ENCODE measurements at regions not wholly inside any gene's neighbourhood (a gene's known extent, or its start where the extent isn't known, plus 50 kb on each side); places are given as distances from the start of the nearest gene placed in this dataset.

- H3K36me3 ChIP-seq (ENCODE audit: control insufficient read depth in 2 of 2, insufficient read depth in 2 of 2, low read length in 1 of 2): no peaks in the 10 kb centered on the region
- no peak for DNase-seq (ENCODE audit: low read depth in 6 of 9, low spot score in 9 of 9)
Measured at GRCh38 chr9:7328453-7328852, 471.1 kb downstream of the DMAC1 start.

DNA sequence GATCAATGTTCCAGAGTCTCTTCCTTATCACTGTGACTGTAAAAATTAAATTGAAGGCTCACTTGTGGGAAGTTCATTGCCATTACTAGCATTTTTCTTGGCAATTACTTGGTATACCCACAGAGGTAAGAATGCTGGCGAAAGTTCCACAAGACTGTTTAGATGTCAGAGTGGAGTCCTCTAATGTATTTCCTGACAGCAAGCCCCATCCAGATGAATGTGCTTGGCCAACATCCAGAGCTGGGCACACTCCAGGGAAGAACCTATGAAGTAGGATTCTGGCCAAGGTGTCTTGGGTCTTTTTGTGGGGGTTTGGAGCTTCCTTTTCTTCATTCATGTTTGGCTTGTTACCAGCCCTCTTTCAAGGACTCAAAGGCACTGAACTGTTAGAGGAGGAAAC lies 473.6 kb downstream of the DMAC1 start:
- H3K36me3 ChIP-seq (ENCODE audit: control insufficient read depth in 2 of 2, insufficient read depth in 2 of 2, low read length in 1 of 2): no peaks in the 10 kb centered on the region
- no peak overlapping the region for H3K4me3 ChIP-seq (ENCODE audit: low read length in 2 of 2)
- H3K27me3 ChIP-seq (ENCODE audit: control insufficient read depth in 2 of 2, insufficient read depth in 1 of 2, low read length in 1 of 2): no peaks in the 10 kb centered on the region
- H3K27ac ChIP-seq (ENCODE audit: low read depth in 1 of 2, low read length in 1 of 2): no peak overlapping the region
- no peaks in the 10 kb centered on the region for H3K9me3 ChIP-seq (ENCODE audit: control insufficient read depth in 2 of 2, insufficient read depth in 1 of 2, low read length in 1 of 2)
- WGBS: 95% methylated on average over 1 of the region's 1 CpG
- DNase-seq (ENCODE audit: low read depth in 6 of 9, low spot score in 9 of 9): no peak
- H3K4me1 ChIP-seq (ENCODE audit: control insufficient read depth in 2 of 2, insufficient read depth in 2 of 2, low read length in 2 of 2): no peaks in the 10 kb centered on the region

More at GRCh38 chr9:7328453-7328852, 471.1 kb downstream of the DMAC1 start:
- no peak overlapping the region for H3K27ac ChIP-seq (ENCODE audit: low read depth in 1 of 2, low read length in 1 of 2)
- no peaks in the 10 kb centered on the region for H3K27me3 ChIP-seq (ENCODE audit: control insufficient read depth in 2 of 2, insufficient read depth in 1 of 2, low read length in 1 of 2)
- no peaks in the 10 kb centered on the region for H3K9me3 ChIP-seq (ENCODE audit: control insufficient read depth in 2 of 2, insufficient read depth in 1 of 2, low read length in 1 of 2)
- no peak overlapping the region for H3K4me3 ChIP-seq (ENCODE audit: low read length in 2 of 2)
- H3K4me1 ChIP-seq (ENCODE audit: control insufficient read depth in 2 of 2, insufficient read depth in 2 of 2, low read length in 2 of 2): no peaks in the 10 kb centered on the region

GRCh38 chr9:7324152-7324598 lies 475.4 kb downstream of the DMAC1 start:
- no peak for DNase-seq (ENCODE audit: low read depth in 6 of 9, low spot score in 9 of 9)
- H3K9me3 ChIP-seq (ENCODE audit: control insufficient read depth in 2 of 2, insufficient read depth in 1 of 2, low read length in 1 of 2): no peaks in the 10 kb centered on the region
- H3K36me3 ChIP-seq (ENCODE audit: control insufficient read depth in 2 of 2, insufficient read depth in 2 of 2, low read length in 1 of 2): no peaks in the 10 kb centered on the region
- H3K4me3 ChIP-seq (ENCODE audit: low read length in 2 of 2): no peak overlapping the region
- 95% methylated on average over 3 of the region's 3 CpGs for WGBS
- no peaks in the 10 kb centered on the region for H3K27me3 ChIP-seq (ENCODE audit: control insufficient read depth in 2 of 2, insufficient read depth in 1 of 2, low read length in 1 of 2)
- no peak overlapping the region for H3K27ac ChIP-seq (ENCODE audit: low read depth in 1 of 2, low read length in 1 of 2)
- no peaks in the 10 kb centered on the region for H3K4me1 ChIP-seq (ENCODE audit: control insufficient read depth in 2 of 2, insufficient read depth in 2 of 2, low read length in 2 of 2)

- Histone ChIP-seq H3K4me3 (ENCODE audit: low read length in 2 of 2) (no peak overlapping the region), H3K27ac (ENCODE audit: low read depth in 1 of 2, low read length in 1 of 2) (no peak overlapping the region), H3K36me3 (ENCODE audit: control insufficient read depth in 2 of 2, insufficient read depth in 2 of 2, low read length in 1 of 2) (no peaks in the 10 kb centered on the region), H3K9me3 (ENCODE audit: control insufficient read depth in 2 of 2, insufficient read depth in 1 of 2, low read length in 1 of 2) (no peaks in the 10 kb centered on the region), H3K27me3 (ENCODE audit: control insufficient read depth in 2 of 2, insufficient read depth in 1 of 2, low read length in 1 of 2) (no peaks in the 10 kb centered on the region), H3K4me1 (ENCODE audit: control insufficient read depth in 2 of 2, insufficient read depth in 2 of 2, low read length in 2 of 2) (no peaks in the 10 kb centered on the region)
- 98% methylated on average over 7 of the region's 7 CpGs for WGBS
- no peak for DNase-seq (ENCODE audit: low read depth in 6 of 9, low spot score in 9 of 9)
Measured at GRCh38 chr9:7320841-7321240, 478.7 kb downstream of the DMAC1 start.

- Histone ChIP-seq H3K27me3 (ENCODE audit: control insufficient read depth in 2 of 2, insufficient read depth in 1 of 2, low read length in 1 of 2) (no peaks in the 10 kb centered on the region), H3K9me3 (ENCODE audit: control insufficient read depth in 2 of 2, insufficient read depth in 1 of 2, low read length in 1 of 2) (no peaks in the 10 kb centered on the region), H3K36me3 (ENCODE audit: control insufficient read depth in 2 of 2, insufficient read depth in 2 of 2, low read length in 1 of 2) (no peaks in the 10 kb centered on the region), H3K4me1 (ENCODE audit: control insufficient read depth in 2 of 2, insufficient read depth in 2 of 2, low read length in 2 of 2) (peaks cover 0 to 2% of the 10 kb centered on the region in 2 donors), H3K27ac (ENCODE audit: low read depth in 1 of 2, low read length in 1 of 2) (no peak overlapping the region), H3K4me3 (ENCODE audit: low read length in 2 of 2) (no peak overlapping the region)
- no peak for DNase-seq (ENCODE audit: low read depth in 6 of 9, low spot score in 9 of 9)
- 90% methylated on average over 7 of the region's 7 CpGs for WGBS
Measured at GRCh38 chr9:7320139-7320538, 479.4 kb downstream of the DMAC1 start.

GRCh38 chr9:7318920-7319319 lies 480.7 kb downstream of the DMAC1 start:
- peaks cover 2 to 6% of the 10 kb centered on the region in 2 donors for H3K9me3 ChIP-seq (ENCODE audit: control insufficient read depth in 2 of 2, insufficient read depth in 1 of 2, low read length in 1 of 2)
- DNase-seq (ENCODE audit: low read depth in 6 of 9, low spot score in 9 of 9): no peak
- H3K27me3 ChIP-seq (ENCODE audit: control insufficient read depth in 2 of 2, insufficient read depth in 1 of 2, low read length in 1 of 2): no peaks in the 10 kb centered on the region
- H3K36me3 ChIP-seq (ENCODE audit: control insufficient read depth in 2 of 2, insufficient read depth in 2 of 2, low read length in 1 of 2): no peaks in the 10 kb centered on the region
- 99% methylated on average over 2 of the region's 2 CpGs for WGBS
- peaks cover 0 to 3% of the 10 kb centered on the region in 2 donors for H3K4me1 ChIP-seq (ENCODE audit: control insufficient read depth in 2 of 2, insufficient read depth in 2 of 2, low read length in 2 of 2)
- no peak overlapping the region for H3K4me3 ChIP-seq (ENCODE audit: low read length in 2 of 2)
- H3K27ac ChIP-seq (ENCODE audit: low read depth in 1 of 2, low read length in 1 of 2): no peak overlapping the region

DNA sequence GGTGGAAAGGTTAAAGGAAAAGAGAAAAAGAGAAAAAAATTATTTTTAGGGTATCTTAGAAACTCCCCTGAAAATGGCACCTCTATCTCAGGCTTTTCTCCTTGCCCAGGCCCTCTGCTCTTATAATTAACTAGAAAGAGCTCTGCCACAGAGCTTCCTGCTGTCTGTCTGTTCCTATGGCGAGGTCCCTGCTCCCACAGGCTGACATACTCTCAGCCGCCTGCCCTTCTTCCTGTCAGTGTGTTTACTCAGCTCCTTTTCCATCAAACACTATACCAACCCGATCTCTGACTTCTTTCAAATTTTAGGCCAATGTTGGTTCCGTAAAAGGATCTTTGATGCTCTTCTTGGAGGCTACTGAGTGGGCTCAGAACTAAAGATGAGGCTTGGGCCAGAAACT lies 482.6 kb downstream of the DMAC1 start:
- H3K4me1 ChIP-seq (ENCODE audit: control insufficient read depth in 2 of 2, insufficient read depth in 2 of 2, low read length in 2 of 2): peaks cover 0 to 3% of the 10 kb centered on the region in 2 donors
- WGBS: 73% methylated on average over 4 of the region's 4 CpGs
- H3K36me3 ChIP-seq (ENCODE audit: control insufficient read depth in 2 of 2, insufficient read depth in 2 of 2, low read length in 1 of 2): no peaks in the 10 kb centered on the region
- DNase-seq (ENCODE audit: low read depth in 6 of 9, low spot score in 9 of 9): no peak
- H3K27me3 ChIP-seq (ENCODE audit: control insufficient read depth in 2 of 2, insufficient read depth in 1 of 2, low read length in 1 of 2): no peaks in the 10 kb centered on the region
- H3K9me3 ChIP-seq (ENCODE audit: control insufficient read depth in 2 of 2, insufficient read depth in 1 of 2, low read length in 1 of 2): peaks cover 2 to 7% of the 10 kb centered on the region in 2 donors
- H3K4me3 ChIP-seq (ENCODE audit: low read length in 2 of 2): no peak overlapping the region
- no peak overlapping the region for H3K27ac ChIP-seq (ENCODE audit: low read depth in 1 of 2, low read length in 1 of 2)

- 95% methylated on average over 3 of the region's 3 CpGs for WGBS
- no peak overlapping the region for H3K27ac ChIP-seq (ENCODE audit: low read depth in 1 of 2, low read length in 1 of 2)
Measured at GRCh38 chr9:7316166-7316795, 483.3 kb downstream of the DMAC1 start.

GRCh38 chr9:7315746-7316145 lies 483.8 kb downstream of the DMAC1 start:
- Histone ChIP-seq H3K27me3 (ENCODE audit: control insufficient read depth in 2 of 2, insufficient read depth in 1 of 2, low read length in 1 of 2) (no peaks in the 10 kb centered on the region), H3K36me3 (ENCODE audit: control insufficient read depth in 2 of 2, insufficient read depth in 2 of 2, low read length in 1 of 2) (no peaks in the 10 kb centered on the region), H3K4me3 (ENCODE audit: low read length in 2 of 2) (no peak overlapping the region), H3K4me1 (ENCODE audit: control insufficient read depth in 2 of 2, insufficient read depth in 2 of 2, low read length in 2 of 2) (peaks cover 0 to 3% of the 10 kb centered on the region in 2 donors), H3K27ac (ENCODE audit: low read depth in 1 of 2, low read length in 1 of 2) (no peak overlapping the region), H3K9me3 (ENCODE audit: control insufficient read depth in 2 of 2, insufficient read depth in 1 of 2, low read length in 1 of 2) (peaks cover 2 to 7% of the 10 kb centered on the region in 2 donors)
- DNase-seq (ENCODE audit: low read depth in 6 of 9, low spot score in 9 of 9): no peak
- 95% methylated on average over 3 of the region's 3 CpGs for WGBS

More at GRCh38 chr9:7316166-7316795, 483.3 kb downstream of the DMAC1 start:
- DNase-seq (ENCODE audit: low read depth in 6 of 9, low spot score in 9 of 9): no peak
- Histone ChIP-seq H3K36me3 (ENCODE audit: control insufficient read depth in 2 of 2, insufficient read depth in 2 of 2, low read length in 1 of 2) (no peaks in the 10 kb centered on the region), H3K4me1 (ENCODE audit: control insufficient read depth in 2 of 2, insufficient read depth in 2 of 2, low read length in 2 of 2) (peaks cover 0 to 3% of the 10 kb centered on the region in 2 donors), H3K4me3 (ENCODE audit: low read length in 2 of 2) (no peak overlapping the region), H3K9me3 (ENCODE audit: control insufficient read depth in 2 of 2, insufficient read depth in 1 of 2, low read length in 1 of 2) (peaks cover 2 to 7% of the 10 kb centered on the region in 2 donors), H3K27me3 (ENCODE audit: control insufficient read depth in 2 of 2, insufficient read depth in 1 of 2, low read length in 1 of 2) (no peaks in the 10 kb centered on the region)

All from thymus (tissue), 11 donors.